Stimulated activated CD8-positive, alpha-beta memory T cell treated with anti-CD3 and anti-CD28 coated beads, Interleukin-2, amount 100 ng/mL, for 1 hour (primary cell): ENCODE measurements at regions not wholly inside any gene's neighbourhood (a gene's known extent, or its start where the extent isn't known, plus 50 kb on each side); places are given as distances from the start of the nearest gene placed in this dataset.
"Not testable (repeated sequence)": the region's sequence is repeated elsewhere in the genome, so short reads cannot be mapped to it uniquely, and the experiment has no call there.

Experiments
- DNase-seq, 2 donors: peaks; one replicate each; pipeline ENCODE4 v3.0.0-alpha.2; 2020; ENCODE audit warnings: low read depth in 2 of 2

DNA sequence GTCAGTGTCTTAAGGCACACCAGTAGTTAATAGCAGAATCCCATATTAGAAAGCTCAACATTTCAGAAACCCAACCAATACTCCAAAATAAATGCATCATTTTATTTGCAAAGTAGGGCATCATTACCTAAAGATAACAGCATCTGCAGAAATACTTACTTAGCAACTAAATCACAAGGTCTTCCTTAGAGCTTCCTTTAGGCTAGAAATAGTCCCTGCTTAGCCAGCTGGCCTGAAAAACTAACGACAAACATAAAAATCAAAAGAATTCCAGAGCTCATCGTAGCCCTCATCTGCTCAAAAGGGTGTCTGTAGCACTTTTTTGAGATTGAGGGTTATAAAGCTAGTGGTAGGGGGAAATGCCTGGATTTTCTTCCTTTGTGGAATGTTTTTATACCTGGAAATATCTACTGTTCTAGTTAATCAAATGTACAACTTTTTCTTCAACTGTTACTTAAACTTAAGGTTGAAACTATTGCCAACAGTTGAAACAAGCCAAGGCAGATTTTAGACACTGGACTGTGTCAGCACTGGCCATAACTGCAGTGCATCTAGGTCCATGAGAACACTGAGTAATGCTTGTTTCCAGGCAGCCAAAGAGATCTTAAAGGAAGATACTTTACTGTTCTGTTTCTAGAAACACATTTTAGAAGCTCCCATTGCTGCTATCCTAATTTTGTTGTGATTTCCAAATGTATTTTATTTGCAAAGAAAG lies 129.4 kb upstream of the RASA1 start:
- no peak for DNase-seq

- no peak for DNase-seq
These were observed 127.9 kb upstream of the RASA1 start for GRCh38 chr5:87139795-87140194.

GRCh38 chr5:87141544-87141943 lies 126.1 kb upstream of the RASA1 start:
- no peak for DNase-seq

DNA sequence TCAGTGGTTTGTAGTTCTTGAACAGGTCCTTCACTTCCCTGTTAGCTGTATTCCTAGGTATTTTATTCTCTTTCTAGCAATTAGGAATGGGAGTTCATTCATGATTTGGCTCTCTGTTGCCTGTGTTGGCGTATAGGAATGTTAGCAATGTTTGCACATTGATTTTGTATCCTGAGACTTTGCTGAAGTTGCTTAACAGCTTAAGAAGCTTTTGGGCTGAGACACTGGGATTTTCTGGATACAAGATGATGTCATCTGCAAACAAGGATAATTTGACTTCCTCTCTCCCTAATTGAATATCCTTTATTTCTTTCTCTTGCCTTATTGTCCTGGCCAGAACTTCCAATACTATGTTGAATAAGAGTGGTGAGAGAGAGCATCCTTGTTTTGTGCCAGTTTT lies 121.8 kb upstream of the RASA1 start:
- not testable (repeated sequence) for DNase-seq

- no peak for DNase-seq
These were observed 120.2 kb upstream of the RASA1 start for GRCh38 chr5:87147441-87147840.

DNA sequence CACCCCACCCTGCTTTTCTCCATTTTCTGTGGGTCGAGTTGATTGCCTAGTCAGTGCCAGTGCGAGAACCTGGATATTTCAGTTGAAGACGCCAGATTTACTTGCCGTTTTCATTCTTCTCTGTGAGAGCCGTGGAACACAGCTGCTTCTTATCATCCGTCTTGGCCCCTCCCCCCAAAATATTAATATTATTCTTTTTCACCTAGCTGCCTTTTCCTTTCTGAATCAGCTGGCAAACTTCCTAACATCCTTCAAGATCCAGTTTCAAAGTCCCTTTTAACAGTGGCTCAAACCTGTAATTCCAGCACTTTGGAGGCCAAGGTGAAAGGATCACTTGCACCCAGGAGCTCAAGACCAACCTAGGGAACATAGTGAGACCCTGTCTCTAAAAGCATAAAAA lies 117.1 kb upstream of the RASA1 start:
- no peak for DNase-seq

- no peak for DNase-seq
These were observed 116.1 kb upstream of the RASA1 start for GRCh38 chr5:87151547-87151946.

DNA sequence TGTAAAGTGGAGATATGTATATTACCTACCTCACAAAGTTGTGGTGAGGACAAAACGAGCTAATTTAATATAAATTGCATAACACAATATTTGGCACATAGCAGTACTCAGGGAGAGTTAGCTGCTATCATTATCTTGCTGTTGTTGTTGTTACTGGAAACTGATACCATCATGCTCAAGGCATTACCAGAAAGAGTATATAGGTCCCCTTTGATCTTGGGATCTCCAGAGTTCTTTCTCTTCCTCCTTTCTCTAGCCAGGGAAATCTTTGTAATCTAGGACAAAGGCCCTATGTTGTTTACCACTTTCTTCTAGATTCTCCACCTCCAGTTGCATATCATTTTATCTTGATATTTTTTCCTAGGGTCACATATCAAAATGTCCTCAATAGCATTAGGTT lies 114.8 kb upstream of the RASA1 start:
- no peak for DNase-seq

DNA sequence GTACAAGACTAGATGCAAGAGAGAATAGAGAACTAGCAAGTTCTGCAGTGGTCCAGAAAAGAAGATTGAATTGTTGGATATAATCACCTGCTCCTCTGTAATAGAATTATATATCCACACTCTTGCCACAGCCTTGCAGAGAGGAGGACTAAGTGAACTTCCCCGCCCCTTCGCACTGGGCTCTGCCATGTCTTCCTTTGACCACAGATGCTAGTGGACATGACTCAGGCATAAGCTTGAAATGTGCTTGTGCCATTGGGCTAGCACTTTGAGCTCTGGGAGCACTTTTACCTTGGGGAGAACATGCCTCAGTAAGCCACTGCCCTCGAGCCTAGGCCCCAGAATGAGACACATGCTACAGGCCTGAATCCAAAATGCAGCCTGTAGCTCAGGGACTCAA lies 113.5 kb upstream of the RASA1 start:
- DNase-seq, result no peak

DNA sequence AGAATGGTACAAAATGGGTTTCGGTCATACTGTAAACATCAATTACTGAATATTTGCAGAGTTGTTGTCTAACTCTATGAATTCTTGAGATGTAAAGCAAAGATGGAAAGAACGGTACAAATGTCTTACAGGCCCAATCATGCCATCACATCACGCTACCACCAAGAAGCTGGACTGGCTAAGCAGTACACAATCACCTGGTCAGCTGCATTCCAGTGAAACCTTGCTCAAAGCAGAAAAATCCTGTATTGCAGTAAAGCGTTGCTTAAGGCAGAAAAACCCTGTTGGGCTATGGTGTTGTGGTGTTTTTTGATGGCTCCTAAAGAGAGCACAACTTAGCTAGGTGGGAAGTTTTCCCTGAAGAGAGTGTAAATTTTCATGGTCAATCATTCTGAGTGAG lies 112.6 kb upstream of the RASA1 start:
- DNase-seq, result no peak

GRCh38 chr5:87156631-87157030 lies 111.1 kb upstream of the RASA1 start:
- DNase-seq, result no peak

GRCh38 chr5:87164409-87164808 lies 103.3 kb upstream of the RASA1 start:
- no peak for DNase-seq

DNA sequence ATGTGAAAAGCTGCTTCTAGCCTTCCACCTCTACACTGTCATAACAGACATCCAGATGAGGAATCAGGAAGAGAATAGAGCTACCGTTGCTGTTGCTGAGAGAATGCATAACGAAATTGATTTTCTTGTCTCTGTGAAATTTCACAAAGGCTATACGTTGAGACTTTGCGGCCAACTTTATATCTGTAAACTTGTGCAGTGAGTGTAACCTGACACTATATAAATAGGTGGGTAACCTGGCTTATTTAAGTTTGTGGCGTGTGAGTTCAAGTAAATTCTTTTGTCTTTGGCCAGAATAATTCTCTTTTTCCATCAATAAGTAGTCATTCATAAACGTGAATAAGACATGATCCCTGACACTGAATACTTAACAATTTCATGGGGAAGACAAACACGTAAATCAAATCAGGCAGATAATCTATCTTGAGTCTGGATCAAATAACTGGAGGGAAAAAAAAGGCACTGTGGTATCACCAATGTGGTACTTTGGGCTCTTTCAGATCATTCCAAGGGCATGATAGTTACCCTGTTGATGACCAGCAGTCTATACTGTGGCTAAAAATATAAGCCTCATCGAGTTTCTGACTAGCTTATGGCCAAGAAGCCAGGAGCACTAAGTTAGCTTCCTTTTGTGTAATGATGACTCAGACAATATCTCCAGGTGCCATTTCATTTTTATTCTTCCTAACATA lies 98.2 kb upstream of the RASA1 start:
- DNase-seq, result no peak

- DNase-seq, result no peak
These were observed 96.9 kb upstream of the RASA1 start for GRCh38 chr5:87170799-87171198.

DNA sequence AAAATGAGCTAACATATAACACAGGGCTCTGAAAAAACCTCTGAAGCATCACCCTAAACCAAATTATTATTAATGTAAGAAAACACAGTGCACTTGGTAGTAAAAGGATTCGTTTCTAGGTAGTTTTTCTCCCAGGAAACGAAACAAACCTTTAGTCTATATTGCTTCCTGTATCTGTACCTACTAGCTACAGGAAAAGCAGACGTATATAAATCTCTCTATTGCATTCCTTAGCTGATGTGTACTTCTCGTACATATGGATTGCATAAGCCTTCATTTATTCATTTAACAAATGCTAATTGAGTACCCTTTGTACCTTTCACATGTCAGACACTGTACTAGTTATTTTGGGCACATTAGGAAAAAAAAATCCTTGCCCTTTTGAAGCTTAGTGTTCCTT lies 85.0 kb upstream of the RASA1 start:
- no peak for DNase-seq

DNA sequence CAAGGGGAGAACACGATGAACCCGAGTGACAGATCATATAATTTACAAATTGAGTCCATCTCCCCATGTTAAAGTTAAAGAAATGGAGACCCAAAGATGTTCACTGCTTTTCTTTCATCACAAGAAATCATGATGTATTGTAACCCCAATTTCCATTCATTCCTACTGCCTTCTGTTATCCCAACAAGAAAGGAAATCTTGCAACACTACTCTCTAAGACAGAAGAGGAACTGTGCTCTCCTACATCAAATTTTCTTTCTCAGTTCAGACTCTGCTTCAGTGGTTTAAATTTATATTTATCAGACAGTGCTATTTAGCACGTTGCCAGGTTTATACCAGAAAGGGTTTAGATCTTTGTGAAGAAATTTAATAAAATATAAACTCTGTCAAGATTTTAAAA lies 83.8 kb upstream of the RASA1 start:
- no peak for DNase-seq

DNA sequence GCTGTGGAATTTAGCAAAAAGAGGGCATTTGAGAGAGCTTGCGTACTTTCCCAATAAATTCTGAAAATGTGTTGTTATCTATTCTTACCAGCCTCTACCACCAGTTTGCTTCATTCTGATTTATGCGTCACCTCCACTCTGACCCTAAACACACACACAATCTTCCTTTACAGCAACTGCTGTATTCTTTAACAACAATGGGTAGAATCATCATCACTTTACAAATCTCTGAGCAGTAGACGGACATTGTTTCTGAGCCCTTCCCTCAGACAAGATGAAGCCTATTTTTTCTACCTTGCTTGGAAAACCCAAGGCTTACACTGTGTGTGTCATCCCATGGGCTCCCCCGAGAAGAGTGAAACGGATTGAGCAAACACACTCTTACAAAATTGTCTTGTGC lies 83.1 kb upstream of the RASA1 start:
- DNase-seq, result no peak

DNA sequence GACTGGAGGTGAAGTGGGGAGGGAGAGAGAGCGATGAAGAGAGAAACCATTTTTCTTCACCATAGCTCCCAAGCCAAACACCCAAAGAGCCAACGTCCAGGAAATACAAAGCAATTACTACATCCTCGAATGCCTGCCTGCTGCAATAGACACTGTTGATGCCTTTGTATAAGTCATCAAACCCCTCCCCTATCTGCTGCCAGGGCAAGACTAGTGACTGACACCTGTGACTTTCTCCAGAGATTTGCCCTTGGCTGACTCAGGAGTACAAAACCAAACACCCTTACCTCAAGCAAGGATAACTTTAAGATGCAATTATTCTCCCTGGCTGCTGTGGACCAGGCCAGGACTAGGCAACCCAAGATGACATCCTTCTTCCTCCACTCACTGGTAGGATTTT lies 81.8 kb upstream of the RASA1 start:
- DNase-seq, result no peak

GRCh38 chr5:87188391-87188790 lies 79.3 kb upstream of the RASA1 start:
- no peak for DNase-seq

DNA sequence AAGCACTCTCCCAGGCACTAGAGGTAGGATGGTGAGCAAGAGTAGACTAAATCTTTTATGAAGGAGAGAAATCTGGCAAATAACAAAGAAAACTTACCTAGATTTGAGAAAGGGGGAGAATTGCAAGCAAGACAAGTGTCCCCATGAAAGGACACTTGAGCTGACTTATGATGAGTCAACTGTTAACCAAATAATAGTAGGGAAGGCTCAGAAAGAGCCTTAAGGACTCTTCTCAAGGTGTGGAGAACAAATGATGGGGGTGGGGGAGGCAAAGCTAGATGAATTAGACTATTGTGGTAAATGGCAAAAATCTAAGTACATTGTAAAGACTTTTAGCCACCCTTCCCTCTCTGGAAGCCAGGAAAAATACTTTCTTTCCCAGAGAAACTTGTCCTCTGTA lies 77.6 kb upstream of the RASA1 start:
- DNase-seq, result no peak

GRCh38 chr5:87190687-87191086 lies 77.0 kb upstream of the RASA1 start:
- DNase-seq, result no peak

DNA sequence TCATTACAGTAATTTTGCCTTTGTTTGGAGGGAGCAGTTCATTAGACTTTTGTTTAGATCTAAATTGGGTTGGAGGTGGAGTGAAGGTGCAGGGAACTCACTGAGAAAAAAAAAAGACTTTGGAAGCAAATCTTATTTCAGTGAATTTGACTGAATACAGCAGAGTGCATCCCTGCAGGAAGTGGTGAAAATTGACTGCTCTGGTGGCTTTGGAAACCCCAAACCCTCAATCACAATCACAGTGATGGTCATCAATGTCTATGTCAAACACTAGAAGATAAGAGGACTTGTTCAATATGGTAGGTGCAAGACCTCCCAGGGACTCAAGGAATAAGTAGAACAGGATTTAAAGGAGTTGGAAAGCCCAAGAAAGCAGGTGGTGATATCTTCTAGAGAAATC lies 76.0 kb upstream of the RASA1 start:
- DNase-seq, result no peak

DNA sequence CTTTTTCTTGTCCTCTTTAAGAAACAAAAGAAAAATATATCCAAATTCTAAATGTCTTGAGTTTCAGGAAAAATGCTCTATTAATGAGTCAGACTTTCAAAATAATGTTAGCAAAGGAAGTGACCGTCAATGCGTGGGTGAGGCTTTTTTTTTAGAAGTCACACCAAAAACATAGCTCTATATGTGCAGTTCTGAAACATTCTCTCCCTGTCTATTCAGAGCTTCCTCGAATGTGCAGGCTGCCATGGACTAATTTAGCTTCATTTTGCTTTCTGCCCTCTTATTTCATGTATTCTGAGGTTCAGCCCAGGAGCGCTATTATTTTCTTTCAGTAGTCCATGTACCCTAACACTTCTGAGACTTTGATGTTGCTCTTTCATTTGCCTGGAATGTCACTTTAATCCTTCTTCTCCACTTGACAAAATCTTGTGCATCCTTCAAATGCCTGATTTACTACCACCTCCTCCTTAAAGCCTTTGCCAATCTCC lies 72.5 kb upstream of the RASA1 start:
- no peak for DNase-seq

GRCh38 chr5:87195616-87196015 lies 72.1 kb upstream of the RASA1 start:
- no peak for DNase-seq
